CD4-positive, alpha-beta T cell (primary cell): ENCODE measurements at regions not wholly inside any gene's neighbourhood (a gene's known extent, or its start where the extent isn't known, plus 50 kb on each side); places are given as distances from the start of the nearest gene placed in this dataset.
A peak's percentile ranks its signal among the peaks of the same experiment; 100 is the strongest.

ENCODE experiments used
- ATAC-seq: fragments of 200-7000 bp; cut with Tn5 transposase; one replicate; pipeline ENCODE4 v1.10.0; 2022; ENCODE audit warnings: mild to moderate bottlenecking; ENCODE audit not compliant: poor library complexity
- CTCF ChIA-PET: fragments of 350-600 bp; sonication (Branson Sonifier 250); formaldehyde crosslinking; loops from one replicate; lab custom pipeline; 2021; ENCODE audit warnings: antibody characterized with exemption, inconsistent platforms; lab: Charles Lee
- POLR2A ChIA-PET: fragments of 350-600 bp; sonication (Branson Sonifier 250); formaldehyde crosslinking; loops from one replicate; lab custom pipeline; 2021; ENCODE audit warnings: antibody characterized with exemption, inconsistent platforms; lab: Charles Lee
- DNase-seq, 14 experiments: peaks; one replicate each; pipeline ENCODE4 v3.0.0-alpha.2; 2013 to 2020; ENCODE audit warnings: mixed read lengths in 2 of 14
- H3K27ac ChIP-seq, 2 donors: one replicate each; pipeline versions ENCODE4 v1.5.1 to v1.7.0; 2013; ENCODE audit warnings: low read length in 2 of 2, low read depth in 1 of 2, mild to moderate bottlenecking in 1 of 2
- H3K27me3 ChIP-seq, 2 experiments: 1 replicate in 1 of 2; 2 replicates in 1 of 2; pipeline versions ENCODE4 v1.6.1 to v1.7.0; 2013; ENCODE audit warnings: low read length in 2 of 2, control low read depth in 1 of 2, mild to moderate bottlenecking in 1 of 2, moderate library complexity in 1 of 2; ENCODE audit not compliant: insufficient read depth in 2 of 2, control insufficient read depth in 1 of 2
- H3K36me3 ChIP-seq: one replicate; pipeline ENCODE4 v1.6.1; 2013; ENCODE audit warnings: low read length, control low read depth; ENCODE audit not compliant: insufficient read depth
- H3K4me1 ChIP-seq: one replicate; pipeline ENCODE4 v1.6.1; 2013; ENCODE audit warnings: low read length, control low read depth; ENCODE audit not compliant: insufficient read depth
- H3K4me3 ChIP-seq: one replicate; pipeline ENCODE4 v1.5.1; 2013; ENCODE audit warnings: mild to moderate bottlenecking, low read length, moderate library complexity
- H3K9me3 ChIP-seq, 2 experiments: 1 replicate in 1 of 2; 2 replicates in 1 of 2; pipeline versions ENCODE4 v1.6.1 to v1.7.0; 2013; ENCODE audit warnings: low read length in 2 of 2, mild to moderate bottlenecking in 2 of 2, control low read depth in 1 of 2, moderate library complexity in 1 of 2; ENCODE audit not compliant: control insufficient read depth in 1 of 2, insufficient read depth in 1 of 2
- H3K27ac Mint-ChIP-seq: one replicate; pipeline ENCODE4 v1.8.0; 2020; ENCODE audit warnings: mixed read lengths
- H3K27me3 Mint-ChIP-seq: one replicate; pipeline ENCODE4 v1.8.0; 2021; ENCODE audit warnings: mixed read lengths
- H3K36me3 Mint-ChIP-seq: one replicate; pipeline ENCODE4 v1.8.0; 2021; ENCODE audit warnings: low read depth, mixed read lengths
- H3K4me1 Mint-ChIP-seq: one replicate; pipeline ENCODE4 v1.8.0; 2021; ENCODE audit warnings: low read depth, mixed read lengths
- H3K4me3 Mint-ChIP-seq: one replicate; pipeline ENCODE4 v1.8.0; 2020; ENCODE audit warnings: mild to moderate bottlenecking, mixed read lengths
- H3K9me3 Mint-ChIP-seq: one replicate; pipeline ENCODE4 v1.8.0; 2020; ENCODE audit warnings: mixed read lengths
- intact Hi-C, 2 experiments: fragments of 100-400 bp; cut with DNase I in 1 of 2; cut with micrococcal nuclease in 1 of 2; formaldehyde crosslinking; loops; one replicate each; pipeline versions ENCODE4 v1.15.1 to v1.9.0; 2023 to 2025; cut with DNase I, micrococcal nuclease
- TF ChIP-seq, protein P1 (sequence below): fragments of 200-600 bp; IDR thresholded peaks from one replicate; pipeline ENCODE4 v1.8.0; 2022; ENCODE audit warnings: antibody characterized with exemption, mild to moderate bottlenecking

DNA sequence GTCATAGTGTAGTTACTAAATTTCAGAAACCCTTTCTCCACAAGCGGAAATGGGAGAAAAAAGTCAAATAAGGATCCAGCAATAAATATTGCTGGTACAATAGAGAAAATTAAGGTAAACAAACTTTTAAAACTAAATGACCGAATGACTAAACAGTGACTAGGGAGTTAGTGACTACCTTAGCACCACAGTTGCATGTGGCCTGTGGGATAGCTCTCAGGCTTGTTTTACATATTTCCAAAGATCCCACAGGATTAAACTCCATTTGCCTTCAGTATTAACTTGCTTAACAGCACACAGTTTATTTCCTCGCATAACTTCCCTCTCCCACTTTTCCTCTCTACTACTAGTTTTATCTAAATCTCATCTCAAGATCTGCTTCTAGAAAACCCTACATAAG, 824.3 kb upstream of the KLHL1 start:
- intact Hi-C loops = no loop called here

DNA sequence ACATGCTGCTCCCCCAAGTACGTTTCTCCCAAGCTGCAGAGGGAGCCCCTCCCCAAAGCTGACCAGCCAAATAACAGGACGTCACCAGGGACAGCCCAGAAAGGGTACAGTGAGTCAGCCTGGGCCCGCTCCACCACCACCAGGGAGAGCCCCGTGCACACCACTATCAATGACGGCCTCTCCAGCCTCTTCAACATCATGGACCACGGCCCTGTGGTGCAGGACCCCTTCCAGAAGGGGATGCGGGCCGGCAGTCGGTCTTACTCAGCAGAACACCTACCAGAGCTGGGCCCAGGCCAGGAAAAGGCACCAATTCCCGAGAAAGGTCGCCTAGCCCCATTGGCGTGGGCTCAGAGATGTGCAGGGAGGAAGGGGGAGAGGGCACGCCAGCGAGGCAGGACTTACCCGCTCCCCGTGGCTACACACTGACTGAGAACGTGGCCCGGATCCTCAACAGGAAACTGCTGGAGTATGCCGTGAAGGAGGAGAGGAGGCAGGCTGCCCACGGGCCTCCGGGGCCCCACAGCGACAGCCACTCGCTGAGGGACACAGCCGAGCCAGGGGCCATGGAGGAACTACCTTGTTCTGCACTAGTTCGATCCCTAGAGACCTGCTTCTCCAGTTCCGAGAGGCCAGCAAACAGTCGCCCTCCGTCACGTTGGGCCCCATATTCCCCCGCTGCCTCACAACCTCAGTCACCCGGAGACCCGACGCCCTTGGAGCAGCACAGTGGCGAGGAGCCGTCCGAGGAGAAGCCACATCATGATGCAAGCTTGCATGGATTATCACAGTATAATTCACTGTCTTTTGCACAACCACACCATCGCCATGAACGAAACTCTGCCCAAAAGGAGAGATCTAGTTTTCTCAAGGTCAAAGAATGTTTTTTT, 815.9 kb upstream of the KLHL1 start:
- intact Hi-C loops = no loop called here
- DNase-seq (peak in 2 of 14 experiments; percentile 3 to 6), ATAC-seq (no peak)
- Histone ChIP-seq H3K27me3 (no peaks in the 10 kb centered on the region), H3K4me3 (no peak overlapping the region), H3K27ac (no peak overlapping the region), H3K9me3 (peaks cover 0 to 12% of the 10 kb centered on the region in 2 experiments), H3K36me3 (no peaks in the 10 kb centered on the region), H3K4me1 (no peaks in the 10 kb centered on the region)
- TF ChIP-seq, protein P1, sequence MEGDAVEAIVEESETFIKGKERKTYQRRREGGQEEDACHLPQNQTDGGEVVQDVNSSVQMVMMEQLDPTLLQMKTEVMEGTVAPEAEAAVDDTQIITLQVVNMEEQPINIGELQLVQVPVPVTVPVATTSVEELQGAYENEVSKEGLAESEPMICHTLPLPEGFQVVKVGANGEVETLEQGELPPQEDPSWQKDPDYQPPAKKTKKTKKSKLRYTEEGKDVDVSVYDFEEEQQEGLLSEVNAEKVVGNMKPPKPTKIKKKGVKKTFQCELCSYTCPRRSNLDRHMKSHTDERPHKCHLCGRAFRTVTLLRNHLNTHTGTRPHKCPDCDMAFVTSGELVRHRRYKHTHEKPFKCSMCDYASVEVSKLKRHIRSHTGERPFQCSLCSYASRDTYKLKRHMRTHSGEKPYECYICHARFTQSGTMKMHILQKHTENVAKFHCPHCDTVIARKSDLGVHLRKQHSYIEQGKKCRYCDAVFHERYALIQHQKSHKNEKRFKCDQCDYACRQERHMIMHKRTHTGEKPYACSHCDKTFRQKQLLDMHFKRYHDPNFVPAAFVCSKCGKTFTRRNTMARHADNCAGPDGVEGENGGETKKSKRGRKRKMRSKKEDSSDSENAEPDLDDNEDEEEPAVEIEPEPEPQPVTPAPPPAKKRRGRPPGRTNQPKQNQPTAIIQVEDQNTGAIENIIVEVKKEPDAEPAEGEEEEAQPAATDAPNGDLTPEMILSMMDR = no peak
- no peaks in the 10 kb centered on the region for H3K9me3 Mint-ChIP-seq
- no peaks in the 10 kb centered on the region for H3K27me3 Mint-ChIP-seq
- H3K4me1 Mint-ChIP-seq = no peaks in the 10 kb centered on the region
- no peak overlapping the region for H3K4me3 Mint-ChIP-seq
- H3K36me3 Mint-ChIP-seq = no peaks in the 10 kb centered on the region
- ChIA-PET CTCF (no interaction called here), POLR2A (no interaction called here)
- H3K27ac Mint-ChIP-seq = no peak overlapping the region

More for the DNA sequence above, 824.3 kb upstream of the KLHL1 start:
- peaks cover 7% of the 10 kb centered on the region for H3K9me3 Mint-ChIP-seq
- CTCF ChIA-PET = no interaction called here
- TF ChIP-seq, protein P1 = no peak
- no peak overlapping the region for H3K4me3 ChIP-seq
- POLR2A ChIA-PET = no interaction called here
- H3K4me3 Mint-ChIP-seq = no peak overlapping the region
- no peaks in the 10 kb centered on the region for H3K36me3 ChIP-seq
- H3K9me3 ChIP-seq = peaks cover 0 to under 1% of the 10 kb centered on the region in 2 experiments
- H3K4me1 Mint-ChIP-seq = no peaks in the 10 kb centered on the region
- no peaks in the 10 kb centered on the region for H3K27me3 ChIP-seq
- H3K4me1 ChIP-seq = no peaks in the 10 kb centered on the region
- ATAC-seq (no peak), DNase-seq (no peak)
- H3K27ac ChIP-seq = no peak overlapping the region
- no peaks in the 10 kb centered on the region for H3K27me3 Mint-ChIP-seq
- no peak overlapping the region for H3K27ac Mint-ChIP-seq
- no peaks in the 10 kb centered on the region for H3K36me3 Mint-ChIP-seq

DNA sequence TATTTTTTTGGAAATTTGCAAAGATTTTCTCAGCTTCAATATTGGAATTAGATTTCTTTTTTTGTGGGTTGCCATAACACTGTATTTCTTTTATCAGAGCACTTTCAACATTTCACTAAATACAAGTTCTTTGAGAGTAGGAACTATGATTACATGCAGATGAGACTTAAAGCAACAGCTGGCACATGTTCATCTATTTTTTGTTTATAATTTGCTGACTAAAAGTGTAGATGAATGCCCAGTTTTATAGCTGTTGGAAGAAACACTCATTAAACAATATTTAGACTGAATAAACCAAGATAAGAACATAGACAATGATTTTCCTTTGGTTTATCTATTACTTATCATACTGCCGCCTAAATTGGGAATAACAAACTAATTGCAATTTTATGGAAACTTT, 803.0 kb upstream of the KLHL1 start:
- TF ChIP-seq, protein P1 = no peak
- no peaks in the 10 kb centered on the region for H3K9me3 ChIP-seq
- Mint-ChIP-seq H3K9me3 (peaks cover 4% of the 10 kb centered on the region), H3K27me3 (no peaks in the 10 kb centered on the region), H3K4me1 (no peaks in the 10 kb centered on the region), H3K27ac (no peak overlapping the region), H3K36me3 (no peaks in the 10 kb centered on the region), H3K4me3 (no peak overlapping the region)
- intact Hi-C loops = no loop called here
- no peak for ATAC-seq
- DNase-seq = no peak
- H3K4me1 ChIP-seq = no peaks in the 10 kb centered on the region
- no peaks in the 10 kb centered on the region for H3K27me3 ChIP-seq
- CTCF ChIA-PET = interaction anchor here (0.5 kb wide), 1 partner anchor 105 kb away, joined by 3 read pairs; no protein-coding TSS in a partner anchor
- POLR2A ChIA-PET = no interaction called here
- no peaks in the 10 kb centered on the region for H3K36me3 ChIP-seq
- no peak overlapping the region for H3K4me3 ChIP-seq
- no peak overlapping the region for H3K27ac ChIP-seq
